HG03097 (cell line): ENCODE measurements at regions not wholly inside any gene's neighbourhood (a gene's known extent, or its start where the extent isn't known, plus 50 kb on each side); places are given as distances from the start of the nearest gene placed in this dataset.
"Not testable (repeated sequence)": the region's sequence is repeated elsewhere in the genome, so short reads cannot be mapped to it uniquely, and the experiment has no call there.

Source experiments
- ATAC-seq: cut with Tn5 transposase; IDR thresholded peaks from one replicate; pipeline ENCODE4 v1.9.1; 2021; ENCODE audit not compliant: unreplicated experiment, low FRiP score

GRCh38 chr3:71982506-71983258 is 197.7 kb upstream of the PROK2 start:
- ATAC-seq, result not testable (repeated sequence)

- ATAC-seq, result no peak
These were observed 194.2 kb upstream of the PROK2 start for GRCh38 chr3:71979175-71979574.

GRCh38 chr3:71978150-71978721 is 193.3 kb upstream of the PROK2 start:
- peak; percentile 88 for ATAC-seq

GRCh38 chr3:71977525-71977924 is 192.6 kb upstream of the PROK2 start:
- ATAC-seq, result no peak

- ATAC-seq, result no peak
These were observed 190.6 kb upstream of the PROK2 start for GRCh38 chr3:71975573-71975972.

GRCh38 chr3:71974786-71975185 is 189.8 kb upstream of the PROK2 start:
- no peak for ATAC-seq

- no peak for ATAC-seq
These were observed 188.5 kb upstream of the PROK2 start for GRCh38 chr3:71973274-71974030.

GRCh38 chr3:71972031-71972430 is 187.1 kb upstream of the PROK2 start:
- ATAC-seq, result no peak

GRCh38 chr3:71968544-71968943 is 183.6 kb upstream of the PROK2 start:
- ATAC-seq, result no peak

GRCh38 chr3:71966185-71966584 is 181.2 kb upstream of the PROK2 start:
- no peak for ATAC-seq

GRCh38 chr3:71964170-71964569 is 179.2 kb upstream of the PROK2 start:
- ATAC-seq, result no peak

GRCh38 chr3:71962561-71963240 is 177.8 kb upstream of the PROK2 start:
- ATAC-seq, result no peak

- ATAC-seq, result no peak
These were observed 176.9 kb upstream of the PROK2 start for GRCh38 chr3:71961891-71962290.

GRCh38 chr3:71961378-71961777 is 176.4 kb upstream of the PROK2 start:
- ATAC-seq, result no peak

- no peak for ATAC-seq
These were observed 173.6 kb upstream of the PROK2 start for GRCh38 chr3:71958533-71958932.

GRCh38 chr3:71956716-71957115 is 171.8 kb upstream of the PROK2 start:
- ATAC-seq, result no peak

GRCh38 chr3:71956069-71956340 is 171.1 kb upstream of the PROK2 start:
- no peak for ATAC-seq

- no peak for ATAC-seq
These were observed 170.5 kb upstream of the PROK2 start for GRCh38 chr3:71955240-71956068.

GRCh38 chr3:71951842-71952241 is 166.9 kb upstream of the PROK2 start:
- ATAC-seq, result no peak

GRCh38 chr3:71951361-71951760 is 166.4 kb upstream of the PROK2 start:
- ATAC-seq, result no peak

GRCh38 chr3:71949442-71949841 is 164.5 kb upstream of the PROK2 start:
- ATAC-seq, result no peak
